Fibroblast of lung (primary cell): ENCODE measurements at regions not wholly inside any gene's neighbourhood (a gene's known extent, or its start where the extent isn't known, plus 50 kb on each side); places are given as distances from the start of the nearest gene placed in this dataset.

Experiments used
- CTCF ChIP-seq, 2 donors: IDR thresholded peaks in 1 of 2; conservative IDR thresholded peaks in 1 of 2; 1 replicate in 1 of 2; 2 replicates in 1 of 2; pipeline ENCODE4 v1.5.1; 2011 to 2012; ENCODE audit warnings: low read length in 2 of 2, control low read depth in 1 of 2, inconsistent platforms in 1 of 2, low read depth in 1 of 2, mild to moderate bottlenecking in 1 of 2
- EZH2 ChIP-seq: IDR thresholded peaks from 2 replicates; pipeline ENCODE4 v1.5.1; 2012; ENCODE audit warnings: low read length, control low read depth, mild to moderate bottlenecking; ENCODE audit errors: missing control alignments

- no peak for TF ChIP-seq CTCF (conservative IDR thresholded peaks at IDR 0.05 in 1 of 2, IDR thresholded peaks at IDR 0.05 in 1 of 2; ENCODE audit: low read depth in 1 of 2, low read length in 2 of 2)
- no peak for TF ChIP-seq EZH2
Observed at GRCh38 chr5:68762201-68762600, 331.6 kb upstream of the SLC30A5 start.
